ENCODE measurements at regions not wholly inside any gene's neighbourhood (a gene's known extent, or its start where the extent isn't known, plus 50 kb on each side); places are given as distances from the start of the nearest gene placed in this dataset.

DNA sequence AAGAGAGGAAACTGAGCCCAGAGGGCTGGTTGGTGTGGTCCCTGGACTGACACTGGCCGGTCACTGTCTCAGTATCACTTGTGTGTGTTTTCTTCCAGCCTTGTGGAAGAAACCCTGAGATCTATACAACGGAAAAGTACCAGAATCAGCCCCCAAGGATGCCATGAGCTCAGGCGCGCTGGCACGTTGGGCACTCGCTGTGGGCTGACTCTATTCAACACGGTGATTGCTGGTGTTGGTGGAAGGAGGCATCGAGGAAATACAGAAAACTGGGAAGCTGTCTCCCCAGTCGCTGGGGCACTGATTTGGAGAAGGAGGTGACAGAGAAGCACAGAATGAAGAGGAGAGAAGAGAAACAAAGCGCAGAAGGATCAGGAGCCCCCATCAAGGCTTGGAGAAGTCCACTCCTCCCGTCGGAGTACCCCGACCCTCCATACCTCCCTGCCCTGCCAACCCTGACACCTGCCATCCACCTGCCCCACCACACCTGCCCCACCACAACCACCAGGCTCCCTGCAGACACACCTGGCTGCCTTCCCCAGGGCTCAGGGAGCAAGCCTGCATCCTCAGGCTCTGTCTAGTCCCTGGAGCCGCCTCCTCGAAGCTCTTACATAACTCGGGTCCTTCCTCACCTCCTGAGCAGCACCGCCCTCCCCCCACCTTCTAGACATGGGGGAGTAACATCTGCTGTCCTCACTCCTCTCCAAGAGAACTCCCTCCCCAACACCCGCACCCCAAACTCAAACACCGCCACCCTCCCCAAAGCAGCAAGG is 66.5 kb downstream of the RBFOX3 start:
- Histone ChIP-seq H3K36me3 (no peaks in the 10 kb centered on the region), H3K4me1 (no peaks in the 10 kb centered on the region), H3K9me3 (no peaks in the 10 kb centered on the region), H3K4me3 (no peak overlapping the region), H3K27me3 (peaks cover 0 to 51% (median 0%) of the 10 kb centered on the region in 9 donors), H3K27ac (no peak overlapping the region)
- intact Hi-C loops (cut with DNase I) = no loop called here
- DNase-seq (no peak), ATAC-seq (no peak)
- TF ChIP-seq CTCF (IDR thresholded peaks at IDR 0.05) (no peak), POLR2A (IDR thresholded peaks at IDR 0.05) (no peak)
- 82 to 89% (median 84%) methylated on average over 19 of the region's 19 CpGs for WGBS, 4 donors

DNA sequence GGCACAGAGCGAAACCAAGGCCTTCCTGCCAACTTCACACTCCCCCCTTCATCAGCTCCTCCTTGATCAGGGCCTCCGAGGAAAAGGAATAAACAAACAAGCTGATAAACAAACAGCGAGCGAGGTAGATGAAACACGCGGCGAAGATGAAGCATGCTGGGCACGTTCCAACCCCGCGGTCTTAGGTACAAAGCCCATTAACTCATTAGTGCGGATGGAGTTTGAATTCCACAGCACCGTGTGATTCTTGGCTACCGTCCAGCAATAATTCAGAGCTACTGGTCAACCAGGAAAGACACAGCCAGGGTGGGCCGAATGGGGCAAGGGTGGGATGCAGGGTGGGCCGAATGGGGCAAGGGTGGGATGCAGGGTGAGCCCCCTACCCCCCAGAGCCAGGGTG is 67.3 kb downstream of the RBFOX3 start:
- Histone ChIP-seq H3K27ac (no peak overlapping the region), H3K9me3 (no peaks in the 10 kb centered on the region), H3K4me1 (no peaks in the 10 kb centered on the region), H3K27me3 (peaks cover 0 to 51% (median 0%) of the 10 kb centered on the region in 9 donors), H3K36me3 (no peaks in the 10 kb centered on the region), H3K4me3 (no peak overlapping the region)
- no peak for TF ChIP-seq POLR2A (IDR thresholded peaks at IDR 0.05)
- no peak for TF ChIP-seq CTCF (IDR thresholded peaks at IDR 0.05)
- intact Hi-C loops (cut with DNase I) = no loop called here
- no peak for ATAC-seq
- 28 to 46% (median 38%) methylated on average over 15 of the region's 15 CpGs for WGBS, 4 donors
- no peak for DNase-seq

DNA sequence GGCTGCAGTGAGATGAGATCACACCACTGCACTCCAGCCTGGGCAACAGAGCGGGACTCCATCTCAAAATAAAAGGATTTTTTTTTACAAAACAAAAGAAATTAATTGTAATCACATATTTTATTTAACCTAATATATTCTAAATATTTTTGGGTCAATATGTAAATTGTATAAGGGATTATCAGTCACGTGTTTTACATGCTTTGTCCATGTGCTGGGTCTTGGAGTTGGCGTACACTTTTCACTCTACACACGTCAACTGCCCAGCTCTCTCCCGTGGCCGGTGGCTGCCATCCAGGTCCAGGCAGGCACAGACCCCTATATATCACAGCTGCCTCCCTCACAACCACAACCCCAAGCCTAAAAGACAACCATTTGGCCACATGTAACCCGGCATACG is 68.1 kb downstream of the RBFOX3 start:
- 80 to 91% (median 84%) methylated on average over 8 of the region's 8 CpGs for WGBS, 4 donors
- ATAC-seq = no peak
- Histone ChIP-seq H3K9me3 (no peaks in the 10 kb centered on the region), H3K36me3 (no peaks in the 10 kb centered on the region), H3K4me1 (no peaks in the 10 kb centered on the region), H3K27ac (no peak overlapping the region), H3K27me3 (peaks cover 0 to 53% (median 0%) of the 10 kb centered on the region in 9 donors), H3K4me3 (no peak overlapping the region)
- intact Hi-C loops (cut with DNase I) = no loop called here
- no peak for DNase-seq
- TF ChIP-seq CTCF (IDR thresholded peaks at IDR 0.05) = no peak
- TF ChIP-seq POLR2A (IDR thresholded peaks at IDR 0.05) = no peak

DNA sequence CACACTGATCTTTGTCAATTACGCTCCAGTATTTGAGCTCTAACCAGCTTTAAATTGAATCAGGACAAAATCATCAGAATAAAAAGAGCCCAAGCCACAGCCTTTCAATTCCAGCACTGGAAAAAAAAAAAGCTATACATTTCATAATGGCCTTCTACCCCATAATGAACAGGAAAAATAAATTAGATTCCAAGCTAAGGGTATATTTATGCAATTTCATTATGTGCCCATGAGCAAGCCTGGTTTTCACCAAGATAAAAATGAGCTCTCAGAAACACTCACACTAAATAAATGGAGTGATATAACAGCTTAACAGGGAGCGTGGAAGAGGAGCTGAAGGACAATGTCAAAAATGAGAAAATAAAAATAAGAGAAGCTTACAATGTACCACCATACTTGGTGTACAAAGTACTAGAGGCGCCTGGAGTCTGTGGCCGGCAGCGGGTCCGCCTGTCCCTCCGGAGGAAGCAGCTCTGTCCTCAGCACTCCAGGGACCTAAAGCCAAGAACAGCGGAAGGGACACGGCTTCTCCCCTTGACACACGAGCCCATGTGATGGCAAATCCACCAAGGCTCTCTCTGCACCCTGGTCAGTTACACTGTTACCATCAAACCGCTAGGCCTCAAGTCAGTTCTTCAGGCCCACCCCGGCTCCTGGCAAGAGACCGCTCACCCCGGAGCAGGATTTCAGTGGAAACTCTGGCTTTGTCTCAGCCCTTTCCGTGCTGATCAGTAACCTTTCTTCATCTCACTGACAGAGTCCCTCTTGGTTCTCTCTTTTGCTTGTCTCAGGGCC is 69.6 kb downstream of the RBFOX3 start:
- peaks cover 0 to 45% (median 0%) of the 10 kb centered on the region in 9 donors for H3K27me3 ChIP-seq
- no peak for DNase-seq
- intact Hi-C loops (cut with DNase I) = no loop called here
- H3K4me1 ChIP-seq = no peaks in the 10 kb centered on the region
- 81 to 87% (median 82%) methylated on average over 15 of the region's 15 CpGs for WGBS, 4 donors
- TF ChIP-seq CTCF (IDR thresholded peaks at IDR 0.05) = no peak
- no peak for TF ChIP-seq POLR2A (IDR thresholded peaks at IDR 0.05)
- no peak for ATAC-seq
- no peaks in the 10 kb centered on the region for H3K9me3 ChIP-seq
- no peak overlapping the region for H3K27ac ChIP-seq
- no peaks in the 10 kb centered on the region for H3K36me3 ChIP-seq
- no peak overlapping the region for H3K4me3 ChIP-seq
